Trophoblast cell (in vitro differentiated cells and primary cell): ENCODE measurements at regions not wholly inside any gene's neighbourhood (a gene's known extent, or its start where the extent isn't known, plus 50 kb on each side); places are given as distances from the start of the nearest gene placed in this dataset.
"Not testable (repeated sequence)": the region's sequence is repeated elsewhere in the genome, so short reads cannot be mapped to it uniquely, and the experiment has no call there.

Experiments used
- DNase-seq, 2 donors: peaks; one replicate each; pipeline ENCODE4 v3.0.0-alpha.2; 2016
- H2AFZ ChIP-seq: 2 replicates; pipeline ENCODE4 v1.6.1; 2013; ENCODE audit warnings: low read length, moderate library complexity, mild to moderate bottlenecking; ENCODE audit not compliant: insufficient read depth, poor library complexity
- H2AK5ac ChIP-seq: 2 replicates; pipeline ENCODE4 v1.6.1; 2013; ENCODE audit warnings: mild to moderate bottlenecking, low read length
- H2BK120ac ChIP-seq: 2 replicates; pipeline ENCODE4 v1.6.1; 2013; ENCODE audit warnings: low read length, mild to moderate bottlenecking, moderate library complexity; ENCODE audit not compliant: insufficient read depth, poor library complexity
- H2BK12ac ChIP-seq: 2 replicates; pipeline ENCODE4 v1.6.1; 2013; ENCODE audit warnings: mild to moderate bottlenecking, low read length, moderate library complexity
- H2BK5ac ChIP-seq: 2 replicates; pipeline ENCODE4 v1.6.1; 2013; ENCODE audit warnings: low read length, low read depth, moderate library complexity, mild to moderate bottlenecking; ENCODE audit not compliant: poor library complexity
- H3K14ac ChIP-seq: 2 replicates; pipeline ENCODE4 v1.6.1; 2013; ENCODE audit warnings: mild to moderate bottlenecking, low read length
- H3K18ac ChIP-seq: 2 replicates; pipeline ENCODE4 v1.6.1; 2013; ENCODE audit warnings: mild to moderate bottlenecking, low read length
- H3K23ac ChIP-seq: 2 replicates; pipeline ENCODE4 v1.6.1; 2013; ENCODE audit warnings: low read length
- H3K27ac ChIP-seq: 2 replicates; pipeline ENCODE4 v1.5.1; 2013; ENCODE audit warnings: low read depth, mild to moderate bottlenecking, inconsistent platforms, low read length, moderate library complexity
- H3K27me3 ChIP-seq: 2 replicates; pipeline ENCODE4 v1.6.1; 2013; ENCODE audit warnings: inconsistent platforms, mild to moderate bottlenecking, low read length, moderate library complexity; ENCODE audit not compliant: insufficient read depth
- H3K36me3 ChIP-seq, 2 experiments: 1 replicate in 1 of 2; 2 replicates in 1 of 2; pipeline ENCODE4 v1.6.1; 2013; ENCODE audit warnings: low read length in 2 of 2, mild to moderate bottlenecking in 2 of 2, moderate library complexity in 1 of 2; ENCODE audit not compliant: insufficient read depth in 2 of 2, control insufficient read depth in 1 of 2
- H3K4ac ChIP-seq: 2 replicates; pipeline ENCODE4 v1.6.1; 2013; ENCODE audit warnings: low read depth, mild to moderate bottlenecking, low read length, moderate library complexity
- H3K4me1 ChIP-seq, 2 experiments: 1 replicate in 1 of 2; 2 replicates in 1 of 2; pipeline ENCODE4 v1.6.1; 2013; ENCODE audit warnings: low read length in 2 of 2, mild to moderate bottlenecking in 2 of 2, moderate library complexity in 1 of 2; ENCODE audit not compliant: insufficient read depth in 2 of 2, control insufficient read depth in 1 of 2
- H3K4me2 ChIP-seq: 2 replicates; pipeline ENCODE4 v1.6.1; 2013; ENCODE audit warnings: inconsistent platforms, mild to moderate bottlenecking, low read length, moderate library complexity
- H3K4me3 ChIP-seq: 2 replicates; pipeline ENCODE4 v1.5.1; 2013; ENCODE audit warnings: mild to moderate bottlenecking, low read depth, low read length, inconsistent platforms
- H3K79me1 ChIP-seq: one replicate; pipeline ENCODE4 v1.6.1; 2013; ENCODE audit warnings: low read length
- H3K79me2 ChIP-seq: 2 replicates; pipeline ENCODE4 v1.6.1; 2013; ENCODE audit warnings: low read length, mild to moderate bottlenecking; ENCODE audit not compliant: control insufficient read depth, insufficient read depth, poor library complexity
- H3K9ac ChIP-seq: 2 replicates; pipeline ENCODE4 v1.6.1; 2013; ENCODE audit warnings: mild to moderate bottlenecking, low read length
- H3K9me3 ChIP-seq: 2 replicates; pipeline ENCODE4 v1.6.1; 2013; ENCODE audit warnings: low read depth, mild to moderate bottlenecking, control low read depth, inconsistent platforms, low read length; ENCODE audit not compliant: insufficient read depth
- H4K12ac ChIP-seq: 2 replicates; pipeline ENCODE4 v1.6.1; 2013; ENCODE audit warnings: low read depth, mild to moderate bottlenecking, low read length, moderate library complexity
- H4K8ac ChIP-seq: 2 replicates; pipeline ENCODE4 v1.6.1; 2013; ENCODE audit warnings: low read depth, mild to moderate bottlenecking, low read length, moderate library complexity
- H4K91ac ChIP-seq: one replicate; pipeline ENCODE4 v1.6.1; 2013; ENCODE audit warnings: low read depth, mild to moderate bottlenecking, low read length, moderate library complexity
- WGBS: extraction: QIAGEN DNeasy Blood & Tissue Kit; methylation state at CpG from one replicate; pipeline ENCODE4 v1.1.7; 2013; ENCODE audit warnings: missing lambda C conversion rate; ENCODE audit not compliant: insufficient read length, insufficient coverage; ENCODE audit errors: extremely low coverage; 5-methylcytosine and 5-hydroxymethylcytosine counted together

DNA sequence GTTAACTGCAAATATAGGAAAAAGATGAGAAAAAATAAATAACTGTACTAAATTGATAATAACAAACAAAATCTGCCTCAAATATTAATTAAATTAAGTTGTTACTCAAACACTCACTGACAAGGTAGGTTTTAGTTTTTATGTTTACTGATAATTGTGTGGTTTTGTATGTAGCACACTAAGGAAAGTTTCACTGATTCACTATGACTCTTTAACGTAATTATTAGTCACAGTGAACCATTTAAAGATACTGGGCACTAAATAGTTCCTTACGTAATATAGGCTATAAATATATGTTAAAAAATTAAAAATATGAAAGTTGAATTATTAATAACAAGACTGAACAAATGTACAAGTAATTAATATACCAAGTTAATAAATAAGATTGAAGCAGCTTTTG lies 2330.0 kb upstream of the RAG2 start:
- no peak overlapping the region for H3K27ac ChIP-seq
- no peak overlapping the region for H3K14ac ChIP-seq
- no peak overlapping the region for H3K18ac ChIP-seq
- H3K79me2 ChIP-seq: no peaks in the 10 kb centered on the region
- no peak overlapping the region for H2BK120ac ChIP-seq
- H3K4ac ChIP-seq: no peak overlapping the region
- no peaks in the 10 kb centered on the region for H3K4me1 ChIP-seq
- DNase-seq: no peak
- H4K12ac ChIP-seq: no peak overlapping the region
- no peak overlapping the region for H4K8ac ChIP-seq
- no peaks in the 10 kb centered on the region for H3K79me1 ChIP-seq
- no peak overlapping the region for H3K4me2 ChIP-seq
- no peak overlapping the region for H3K9ac ChIP-seq
- no peak overlapping the region for H2BK5ac ChIP-seq
- no CpG with 5 or more reads among the region's 2 CpGs for WGBS
- no peak overlapping the region for H3K23ac ChIP-seq
- H4K91ac ChIP-seq: no peak overlapping the region
- no peak overlapping the region for H2AFZ ChIP-seq
- no peak overlapping the region for H2AK5ac ChIP-seq
- H2BK12ac ChIP-seq: no peak overlapping the region
- no peaks in the 10 kb centered on the region for H3K27me3 ChIP-seq
- no peaks in the 10 kb centered on the region for H3K36me3 ChIP-seq
- no peak overlapping the region for H3K4me3 ChIP-seq
- H3K9me3 ChIP-seq: peaks cover 2% of the 10 kb centered on the region

- Histone ChIP-seq H2AFZ (no peak overlapping the region), H3K14ac (no peak overlapping the region), H2BK5ac (no peak overlapping the region), H2BK12ac (no peak overlapping the region), H3K79me2 (no peaks in the 10 kb centered on the region), H3K9ac (no peak overlapping the region), H3K27me3 (no peaks in the 10 kb centered on the region), H4K8ac (no peak overlapping the region), H3K9me3 (peaks cover 2% of the 10 kb centered on the region), H3K23ac (no peak overlapping the region), H3K4me3 (no peak overlapping the region), H3K4ac (no peak overlapping the region), H3K4me2 (no peak overlapping the region), H4K91ac (no peak overlapping the region), H2AK5ac (no peak overlapping the region), H3K79me1 (no peaks in the 10 kb centered on the region), H4K12ac (no peak overlapping the region), H3K36me3 (no peaks in the 10 kb centered on the region), H3K4me1 (no peaks in the 10 kb centered on the region), H2BK120ac (no peak overlapping the region), H3K18ac (no peak overlapping the region), H3K27ac (no peak overlapping the region)
- DNase-seq: no peak
- 100% methylated on average over 1 of the region's 1 CpG for WGBS
Observed at GRCh38 chr11:38924644-38925043, 2326.6 kb upstream of the RAG2 start.

DNA sequence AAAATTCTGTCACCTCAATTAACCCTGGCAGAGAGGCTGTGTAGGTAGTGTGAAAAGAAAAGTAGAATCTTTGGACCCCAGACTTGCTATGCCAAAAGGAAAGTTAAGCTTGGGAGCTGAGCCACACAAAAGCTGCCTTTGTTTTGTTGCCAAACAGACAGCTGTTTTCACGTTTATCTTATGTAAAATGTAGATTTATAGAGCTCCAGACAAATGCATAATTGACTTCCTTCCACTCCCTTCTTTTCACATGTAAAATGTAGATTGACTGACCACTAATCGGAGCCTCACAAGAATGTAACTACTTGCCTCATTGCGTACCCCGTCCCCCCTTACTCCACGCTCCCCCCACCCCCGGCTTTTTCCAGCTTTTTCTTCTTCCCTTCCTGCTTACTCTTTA lies 2302.2 kb upstream of the RAG2 start:
- no peak overlapping the region for H4K91ac ChIP-seq
- no peak overlapping the region for H2BK12ac ChIP-seq
- H3K79me2 ChIP-seq: no peaks in the 10 kb centered on the region
- no peak overlapping the region for H3K4me3 ChIP-seq
- no peak overlapping the region for H3K18ac ChIP-seq
- H3K9ac ChIP-seq: no peak overlapping the region
- no peak overlapping the region for H2BK5ac ChIP-seq
- H3K27ac ChIP-seq: no peak overlapping the region
- H3K4ac ChIP-seq: no peak overlapping the region
- no peak overlapping the region for H3K14ac ChIP-seq
- H3K27me3 ChIP-seq: no peaks in the 10 kb centered on the region
- no peak overlapping the region for H2BK120ac ChIP-seq
- H3K4me1 ChIP-seq: no peaks in the 10 kb centered on the region
- H3K9me3 ChIP-seq: no peaks in the 10 kb centered on the region
- H3K23ac ChIP-seq: no peak overlapping the region
- H2AK5ac ChIP-seq: no peak overlapping the region
- DNase-seq: no peak
- no peak overlapping the region for H4K8ac ChIP-seq
- no peak overlapping the region for H3K4me2 ChIP-seq
- H3K79me1 ChIP-seq: no peaks in the 10 kb centered on the region
- no CpG with 5 or more reads among the region's 6 CpGs for WGBS
- H3K36me3 ChIP-seq: no peaks in the 10 kb centered on the region
- no peak overlapping the region for H4K12ac ChIP-seq
- no peak overlapping the region for H2AFZ ChIP-seq

GRCh38 chr11:38894201-38894600 lies 2296.2 kb upstream of the RAG2 start:
- H3K4ac ChIP-seq, H2BK12ac ChIP-seq, H2BK5ac ChIP-seq, H3K79me1 ChIP-seq, H3K4me1 ChIP-seq, H3K36me3 ChIP-seq, H3K4me3 ChIP-seq, H4K91ac ChIP-seq, H2AK5ac ChIP-seq, H4K8ac ChIP-seq, H3K4me2 ChIP-seq, H3K9me3 ChIP-seq, H3K14ac ChIP-seq, DNase-seq, H3K18ac ChIP-seq, H3K27me3 ChIP-seq, H2AFZ ChIP-seq, H3K23ac ChIP-seq, H3K79me2 ChIP-seq, H4K12ac ChIP-seq, H3K27ac ChIP-seq, H3K9ac ChIP-seq, H2BK120ac ChIP-seq: not testable (repeated sequence)
- WGBS: no CpG with 5 or more reads among the region's 6 CpGs
